HepG2 (cell line): ENCODE measurements at regions not wholly inside any gene's neighbourhood (a gene's known extent, or its start where the extent isn't known, plus 50 kb on each side); places are given as distances from the start of the nearest gene placed in this dataset.

Experiments
- ETV6 ChIP-seq: sonication (generic); formaldehyde crosslinking; conservative IDR thresholded peaks from 2 replicates; pipeline ENCODE4 v1.4.0; 2020; ENCODE audit warnings: missing genetic modification reagents
- FOXP4 ChIP-seq: sonication (generic); formaldehyde crosslinking; IDR thresholded peaks from 2 replicates; pipeline ENCODE4 v1.4.0; 2020; ENCODE audit warnings: missing genetic modification reagents
- MAZ ChIP-seq, 2 experiments: sonication (generic) in 1 of 2; formaldehyde crosslinking in 1 of 2; IDR thresholded peaks; 2 replicates each; pipeline versions ENCODE4 v1.5.0 to v1.6.1; 2012 to 2020; ENCODE audit warnings: low read depth in 2 of 2, mild to moderate bottlenecking in 2 of 2, borderline replicate concordance in 1 of 2, improper control_type of control experiment in 1 of 2, low read length in 1 of 2, missing genetic modification reagents in 1 of 2, moderate library complexity in 1 of 2
- MXD4 ChIP-seq: IDR thresholded peaks from 2 replicates; pipeline ENCODE4 v1.6.1; 2016; ENCODE audit warnings: mild to moderate bottlenecking, missing biosample characterization, missing genetic modification reagents
- NFIB ChIP-seq: sonication (generic); formaldehyde crosslinking; IDR thresholded peaks from 2 replicates; pipeline ENCODE4 v1.9.0; 2021; ENCODE audit warnings: missing genetic modification reagents, mild to moderate bottlenecking, borderline replicate concordance
- SALL2 ChIP-seq: sonication (generic); formaldehyde crosslinking; IDR thresholded peaks from 2 replicates; pipeline ENCODE4 v1.8.1; 2023; ENCODE audit warnings: mild to moderate bottlenecking, missing genetic modification reagents, inconsistent platforms
- SMAD3 ChIP-seq: sonication (generic); formaldehyde crosslinking; IDR thresholded peaks from 2 replicates; pipeline ENCODE4 v1.4.0; 2020; ENCODE audit warnings: missing genetic modification reagents
- SNAPC2 ChIP-seq: sonication (generic); formaldehyde crosslinking; IDR thresholded peaks from 2 replicates; pipeline ENCODE4 v1.8.1; 2022; ENCODE audit warnings: mild to moderate bottlenecking, missing genetic modification reagents
- TAF15 ChIP-seq: fragments of 200-400 bp; formaldehyde crosslinking; IDR thresholded peaks from one replicate; pipeline ENCODE4 v1.6.1; 2018; ENCODE audit warnings: mild to moderate bottlenecking, low read depth, low read length; ENCODE audit not compliant: poor library complexity, severe bottlenecking
- ZFP82 ChIP-seq: sonication (generic); formaldehyde crosslinking; IDR thresholded peaks from 2 replicates; pipeline ENCODE4 v1.5.1; 2020; ENCODE audit warnings: mild to moderate bottlenecking, missing genetic modification reagents, borderline replicate concordance
- ZFP91 ChIP-seq: sonication (generic); formaldehyde crosslinking; IDR thresholded peaks from 2 replicates; pipeline ENCODE4 v1.9.0; 2022; ENCODE audit warnings: missing genetic modification reagents, mild to moderate bottlenecking, borderline replicate concordance
- ZFX ChIP-seq: sonication (generic); formaldehyde crosslinking; IDR thresholded peaks from 2 replicates; pipeline ENCODE4 v1.4.0; 2020; ENCODE audit warnings: mild to moderate bottlenecking, low read depth, missing genetic modification reagents, moderate library complexity
- ZNF121 ChIP-seq: sonication (generic); formaldehyde crosslinking; IDR thresholded peaks from 2 replicates; pipeline ENCODE4 v1.5.0; 2020; ENCODE audit warnings: mild to moderate bottlenecking, missing genetic modification reagents
- ZNF205 ChIP-seq: IDR thresholded peaks from 2 replicates; pipeline ENCODE4 v1.6.1; 2018; ENCODE audit warnings: missing biosample characterization, missing genetic modification reagents
- ZNF260 ChIP-seq: sonication (generic); formaldehyde crosslinking; IDR thresholded peaks from 2 replicates; pipeline ENCODE4 v1.4.0; 2020; ENCODE audit warnings: missing genetic modification reagents, low read depth, mild to moderate bottlenecking, borderline replicate concordance
- ZNF280B ChIP-seq: sonication (generic); formaldehyde crosslinking; IDR thresholded peaks from 2 replicates; pipeline ENCODE4 v1.5.0; 2020; ENCODE audit warnings: missing genetic modification reagents, mild to moderate bottlenecking, borderline replicate concordance
- ZNF446 ChIP-seq: sonication (generic); formaldehyde crosslinking; IDR thresholded peaks from 2 replicates; pipeline ENCODE4 v1.5.0; 2020; ENCODE audit warnings: mild to moderate bottlenecking, missing genetic modification reagents
- ZNF543 ChIP-seq: sonication (generic); formaldehyde crosslinking; IDR thresholded peaks from 2 replicates; pipeline ENCODE4 v1.4.0; 2020; ENCODE audit warnings: mild to moderate bottlenecking, missing genetic modification reagents
- ZNF615 ChIP-seq: sonication (generic); formaldehyde crosslinking; IDR thresholded peaks from 2 replicates; pipeline ENCODE4 v1.5.0; 2020; ENCODE audit warnings: mild to moderate bottlenecking, missing genetic modification reagents, borderline replicate concordance
- ZNF775 ChIP-seq: sonication (generic); formaldehyde crosslinking; IDR thresholded peaks from 2 replicates; pipeline ENCODE4 v1.4.0; 2020; ENCODE audit warnings: missing genetic modification reagents, mild to moderate bottlenecking, moderate library complexity, borderline replicate concordance
- ZNF784 ChIP-seq: sonication (generic); formaldehyde crosslinking; IDR thresholded peaks from 2 replicates; pipeline ENCODE4 v1.5.1; 2020; ENCODE audit warnings: missing genetic modification reagents, mild to moderate bottlenecking, borderline replicate concordance
- ZSCAN20 ChIP-seq: sonication (generic); formaldehyde crosslinking; IDR thresholded peaks from 2 replicates; pipeline ENCODE4 v1.4.0; 2020; ENCODE audit warnings: missing genetic modification reagents, mild to moderate bottlenecking, borderline replicate concordance
- ZSCAN25 ChIP-seq: sonication (generic); formaldehyde crosslinking; IDR thresholded peaks from 2 replicates; pipeline ENCODE4 v1.8.0; 2022; ENCODE audit warnings: mild to moderate bottlenecking, missing genetic modification reagents
- ZSCAN9 ChIP-seq: IDR thresholded peaks from 2 replicates; pipeline ENCODE4 v1.6.1; 2016; ENCODE audit warnings: borderline replicate concordance

GRCh38 chr6:112879920-112880413 lies 532.8 kb downstream of the RFPL4B start (continued):
- TF ChIP-seq ZNF280B (CRISPR knock-in tag): peak; percentile 93
- TF ChIP-seq ZNF121 (CRISPR knock-in tag): peak; percentile 62; the same call in 1 of the 2 replicates
- 0 out of 2 replicates have a peak, but pooled peaks have one; percentile 45 for TF ChIP-seq ZFP82 (CRISPR knock-in tag)
- no peak for TF ChIP-seq FOXP4 (CRISPR knock-in tag)
- peak; percentile 79; the same call in 1 of the 2 replicates for TF ChIP-seq ZSCAN9
- TF ChIP-seq ZFX (CRISPR knock-in tag): peak; percentile 88
- no peak for TF ChIP-seq ETV6 (CRISPR knock-in tag)
- TF ChIP-seq ZNF205 (CRISPR knock-in tag): peak; percentile 73; the same call in 1 of the 2 replicates
- peak; percentile 74; the same call in 1 of the 2 replicates for TF ChIP-seq ZNF784 (CRISPR knock-in tag)
- TF ChIP-seq ZFP91 (CRISPR knock-in tag): peak; percentile 93
- TF ChIP-seq ZNF615 (CRISPR knock-in tag): 0 out of 2 replicates have a peak, but pooled peaks have one; percentile 70
- no peak for TF ChIP-seq NFIB (CRISPR knock-in tag)
- TF ChIP-seq ZNF775 (CRISPR knock-in tag): no peak
- TF ChIP-seq TAF15: peak; percentile 82
- TF ChIP-seq ZNF260 (CRISPR knock-in tag): no peak
- no peak for TF ChIP-seq SNAPC2 (CRISPR knock-in tag)
- TF ChIP-seq SMAD3 (CRISPR knock-in tag): peak; percentile 88
- TF ChIP-seq ZSCAN20 (CRISPR knock-in tag): 0 out of 2 replicates have a peak, but pooled peaks have one; percentile 31
- TF ChIP-seq MXD4 (CRISPR knock-in tag): peak; percentile 87
- TF ChIP-seq ZSCAN25 (CRISPR knock-in tag): peak; percentile 14; the same call in 1 of the 2 replicates
- TF ChIP-seq MAZ (IDR thresholded peaks at IDR 0.05; ENCODE audit: borderline replicate concordance, low read depth, low read length): 0 out of 2 replicates have a peak, but pooled peaks have one; percentile 64
- TF ChIP-seq MAZ (CRISPR knock-in tag; IDR thresholded peaks at IDR 0.05; ENCODE audit: low read depth): peak; percentile 91; the same call in 1 of the 2 replicates
- no peak for TF ChIP-seq ZNF446 (CRISPR knock-in tag)
- peak; percentile 72; the same call in 1 of the 2 replicates for TF ChIP-seq SALL2 (CRISPR knock-in tag)
- TF ChIP-seq ZNF543 (CRISPR knock-in tag): peak; percentile 47; the same call in 1 of the 2 replicates
